Transverse colon (tissue), 4 donors: ENCODE measurements at regions not wholly inside any gene's neighbourhood (a gene's known extent, or its start where the extent isn't known, plus 50 kb on each side); places are given as distances from the start of the nearest gene placed in this dataset.

Experiments used
- DNase-seq: peaks from one replicate; pipeline ENCODE4 v3.0.0-alpha.2; 2019
- H3K27ac ChIP-seq, 4 donors: fragments of 200-600 bp; sonication (generic); 2 replicates each; pipeline ENCODE4 v1.5.1; 2016 to 2018; ENCODE audit warnings: inconsistent platforms in 4 of 4
- H3K27me3 ChIP-seq: fragments of 200-600 bp; sonication (generic); 2 replicates; pipeline ENCODE4 v1.5.1; 2017; ENCODE audit warnings: inconsistent platforms
- H3K36me3 ChIP-seq, 4 donors: fragments of 200-600 bp; sonication (generic); 2 replicates each; pipeline ENCODE4 v1.5.1; 2017 to 2019; ENCODE audit warnings: inconsistent platforms in 4 of 4
- H3K4me1 ChIP-seq, 4 donors: fragments of 200-600 bp; sonication (generic); 2 replicates each; pipeline ENCODE4 v1.5.1; 2017 to 2020; ENCODE audit warnings: inconsistent platforms in 4 of 4
- H3K4me3 ChIP-seq, 4 donors: fragments of 200-600 bp; sonication (generic); 1 replicate in 1 of 4; 2 replicates in 3 of 4; pipeline versions ENCODE4 v1.5.1 to v1.6.1; 2017 to 2019; ENCODE audit warnings: inconsistent platforms in 4 of 4
- H3K9me3 ChIP-seq, 2 donors: fragments of 200-600 bp; sonication (generic); 2 replicates each; pipeline ENCODE4 v1.5.1; 2017 to 2019; ENCODE audit warnings: inconsistent platforms in 2 of 2
- EP300 ChIP-seq: sonication (generic); formaldehyde crosslinking; IDR thresholded peaks from one replicate; pipeline ENCODE4 v1.6.1; 2017; ENCODE audit warnings: antibody characterized with exemption, low read depth
- POLR2A ChIP-seq: fragments of 450-650 bp; IDR thresholded peaks from one replicate; pipeline ENCODE4 v1.6.1; 2016; ENCODE audit warnings: antibody characterized with exemption, mild to moderate bottlenecking, moderate library complexity
- POLR2AphosphoS5 ChIP-seq, 3 donors: sonication (generic); formaldehyde crosslinking; IDR thresholded peaks; one replicate each; pipeline ENCODE4 v1.6.1; 2016; ENCODE audit warnings: antibody characterized with exemption in 3 of 3
- WGBS, 2 donors: methylation state at CpG; one replicate each; pipeline ENCODE4 v1.1.5; 2018; ENCODE audit warnings: low coverage in 1 of 2; 5-methylcytosine and 5-hydroxymethylcytosine counted together
- in situ Hi-C, 4 donors: fragments of 200-750 bp; cut with MboI; loops; one replicate each; pipeline versions ENCODE4 v1.15.0 to v1.15.1; 2017; ENCODE audit warnings: low sequenced_read_pairs in 3 of 4, low pct_ligation_motif_present in 1 of 4, low pct_unique_long_range_greater_than_20kb in 1 of 4
- intact Hi-C: fragments of 100-400 bp; cut with DNase I; formaldehyde crosslinking; loops from one replicate; pipeline ENCODE4 v1.15.1; 2023; ENCODE audit warnings: low total_unique reads
- TF ChIP-seq, protein P1 (sequence below), 5 experiments: fragments of 200-600 bp in 3 of 5; fragments of 450-650 bp in 2 of 5; sonication (generic) in 3 of 5; IDR thresholded peaks; 1 replicate in 2 of 5; 2 replicates in 3 of 5; pipeline ENCODE4 v1.5.1; 2016 to 2017; ENCODE audit warnings: antibody characterized with exemption in 5 of 5, inconsistent platforms in 3 of 5, mild to moderate bottlenecking in 2 of 5, moderate library complexity in 1 of 5

- intact Hi-C loops: no loop called here
These were observed 891.0 kb downstream of the AACS start for GRCh38 chr12:125956186-125956585.

GRCh38 chr12:125966641-125967040, 901.4 kb downstream of the AACS start:
- TF ChIP-seq POLR2A (no peak), EP300 (no peak), POLR2AphosphoS5 (IDR thresholded peaks at IDR 0.05) (no peak)
- TF ChIP-seq, protein P1, sequence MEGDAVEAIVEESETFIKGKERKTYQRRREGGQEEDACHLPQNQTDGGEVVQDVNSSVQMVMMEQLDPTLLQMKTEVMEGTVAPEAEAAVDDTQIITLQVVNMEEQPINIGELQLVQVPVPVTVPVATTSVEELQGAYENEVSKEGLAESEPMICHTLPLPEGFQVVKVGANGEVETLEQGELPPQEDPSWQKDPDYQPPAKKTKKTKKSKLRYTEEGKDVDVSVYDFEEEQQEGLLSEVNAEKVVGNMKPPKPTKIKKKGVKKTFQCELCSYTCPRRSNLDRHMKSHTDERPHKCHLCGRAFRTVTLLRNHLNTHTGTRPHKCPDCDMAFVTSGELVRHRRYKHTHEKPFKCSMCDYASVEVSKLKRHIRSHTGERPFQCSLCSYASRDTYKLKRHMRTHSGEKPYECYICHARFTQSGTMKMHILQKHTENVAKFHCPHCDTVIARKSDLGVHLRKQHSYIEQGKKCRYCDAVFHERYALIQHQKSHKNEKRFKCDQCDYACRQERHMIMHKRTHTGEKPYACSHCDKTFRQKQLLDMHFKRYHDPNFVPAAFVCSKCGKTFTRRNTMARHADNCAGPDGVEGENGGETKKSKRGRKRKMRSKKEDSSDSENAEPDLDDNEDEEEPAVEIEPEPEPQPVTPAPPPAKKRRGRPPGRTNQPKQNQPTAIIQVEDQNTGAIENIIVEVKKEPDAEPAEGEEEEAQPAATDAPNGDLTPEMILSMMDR (IDR thresholded peaks at IDR 0.05): no peak
- DNase-seq: no peak
- H3K4me3 ChIP-seq: no peak overlapping the region
- H3K9me3 ChIP-seq: no peaks in the 10 kb centered on the region
- no peaks in the 10 kb centered on the region for H3K36me3 ChIP-seq
- intact Hi-C loops: loop anchor here (10.0 kb wide), 1 partner anchor 58 kb away; no protein-coding TSS in a partner anchor
- no peaks in the 10 kb centered on the region for H3K4me1 ChIP-seq
- 85 to 92% methylated on average over 7 of the region's 7 CpGs for WGBS, 2 donors
- no peaks in the 10 kb centered on the region for H3K27me3 ChIP-seq
- in situ Hi-C loops: no loop called here
- no peak overlapping the region for H3K27ac ChIP-seq

More at GRCh38 chr12:125956186-125956585, 891.0 kb downstream of the AACS start:
- Histone ChIP-seq H3K36me3 (no peaks in the 10 kb centered on the region), H3K4me1 (no peaks in the 10 kb centered on the region), H3K4me3 (no peak overlapping the region), H3K27me3 (no peaks in the 10 kb centered on the region), H3K27ac (no peak overlapping the region), H3K9me3 (no peaks in the 10 kb centered on the region)
- in situ Hi-C loops: no loop called here
- 82 to 88% methylated on average over 2 to 7 of the region's 7 CpGs for WGBS, 2 donors
- TF ChIP-seq EP300 (no peak), POLR2AphosphoS5 (IDR thresholded peaks at IDR 0.05) (no peak), POLR2A (no peak)
- TF ChIP-seq, protein P1 (IDR thresholded peaks at IDR 0.05): no peak
- no peak for DNase-seq

DNA sequence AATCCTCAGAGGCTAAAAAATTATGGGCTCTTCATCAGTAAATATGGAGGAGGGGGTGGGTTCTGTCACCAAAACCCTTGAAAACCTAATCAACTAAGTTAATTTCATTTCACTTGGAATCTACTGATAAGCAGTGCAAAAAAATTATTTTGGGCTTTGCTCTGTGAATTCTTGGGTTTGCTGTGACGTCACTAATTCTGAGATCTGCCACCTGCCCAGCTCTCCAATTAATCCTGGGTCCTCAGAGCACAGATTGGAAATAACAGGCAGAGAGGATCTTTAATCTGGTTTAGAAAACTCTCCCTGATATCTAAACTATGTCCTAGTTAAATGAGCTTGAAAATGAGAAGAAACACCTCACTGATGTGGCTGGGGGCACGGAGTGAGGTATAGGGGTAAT, 903.2 kb downstream of the AACS start:
- Histone ChIP-seq H3K36me3 (no peaks in the 10 kb centered on the region), H3K27ac (no peak overlapping the region), H3K27me3 (no peaks in the 10 kb centered on the region), H3K9me3 (no peaks in the 10 kb centered on the region), H3K4me3 (no peak overlapping the region), H3K4me1 (no peaks in the 10 kb centered on the region)
- no peak for DNase-seq
- intact Hi-C loops: loop anchor here (10.0 kb wide), 1 partner anchor 56 kb away; no protein-coding TSS in a partner anchor
- in situ Hi-C loops: no loop called here
- WGBS, 2 donors: 86% methylated on average over 2 of the region's 2 CpGs; no CpG with 5 or more reads in 1 of the 2 donors
- no peak for TF ChIP-seq POLR2A
- TF ChIP-seq EP300: no peak
- no peak for TF ChIP-seq POLR2AphosphoS5 (IDR thresholded peaks at IDR 0.05)
- TF ChIP-seq, protein P1 (IDR thresholded peaks at IDR 0.05): no peak

DNA sequence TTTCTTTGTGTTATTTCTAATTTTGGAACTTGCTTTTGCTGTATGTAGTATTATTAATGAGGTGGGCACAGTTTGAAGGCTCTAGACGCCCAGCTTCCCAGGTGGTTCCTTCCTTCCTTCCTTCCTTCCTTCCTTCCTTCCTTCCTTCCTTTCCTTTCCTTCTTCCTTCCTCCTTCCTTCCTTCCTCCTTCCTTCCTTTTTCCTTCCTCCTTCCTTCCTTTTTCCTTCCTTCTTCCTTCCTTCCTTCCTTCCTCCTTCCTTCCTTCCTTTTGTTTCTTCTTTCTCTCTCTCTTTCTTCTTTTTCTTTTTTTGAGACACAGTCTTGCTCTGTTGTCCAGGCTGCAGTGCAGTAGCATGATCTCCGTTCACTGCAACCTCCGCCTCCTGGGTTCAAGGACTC, 906.7 kb downstream of the AACS start:
- H3K27ac ChIP-seq: no peak overlapping the region
- no peak for DNase-seq
- 40 to 77% methylated on average over 1 to 3 of the region's 3 CpGs for WGBS, 2 donors
- no peaks in the 10 kb centered on the region for H3K36me3 ChIP-seq
- in situ Hi-C loops: no loop called here
- no peaks in the 10 kb centered on the region for H3K9me3 ChIP-seq
- H3K4me3 ChIP-seq: no peak overlapping the region
- intact Hi-C loops: no loop called here
- H3K4me1 ChIP-seq: no peaks in the 10 kb centered on the region
- no peak for TF ChIP-seq POLR2AphosphoS5 (IDR thresholded peaks at IDR 0.05)
- TF ChIP-seq, protein P1 (IDR thresholded peaks at IDR 0.05): no peak
- TF ChIP-seq POLR2A: no peak
- TF ChIP-seq EP300: no peak
- no peaks in the 10 kb centered on the region for H3K27me3 ChIP-seq
